HepG2 (cell line): ENCODE measurements at regions not wholly inside any gene's neighbourhood (a gene's known extent, or its start where the extent isn't known, plus 50 kb on each side); places are given as distances from the start of the nearest gene placed in this dataset.

ENCODE experiments used
- ATAC-seq: fragments of 200-7000 bp; cut with Tn5 transposase; 3 replicates; pipeline ENCODE4 v1.9.1; 2020; ENCODE audit warnings: mild to moderate bottlenecking, moderate library complexity
- BruUV-seq: library from RNA; stranded (reverse); fragments of 400-500 nt; replicated peaks from 2 replicates; lab custom pipeline; 2021; lab: Mats Ljungman, UMichigan
- CTCF ChIA-PET: fragments of 300-600 bp; formaldehyde crosslinking; extraction: SDS; loops from one replicate; lab custom pipeline; 2021; ENCODE audit warnings: low total read pairs, inconsistent platforms, low intra/inter-chr PET ratio; lab: Yijun Ruan, JAX
- POLR2A ChIA-PET: fragments of 350-600 bp; sonication (Branson Sonifier 250); formaldehyde crosslinking; loops from one replicate; lab custom pipeline; 2020; ENCODE audit warnings: antibody characterized with exemption, inconsistent platforms; lab: Yijun Ruan, JAX
- DNase-seq: peaks from one replicate; pipeline ENCODE4 v3.0.0-alpha.2; 2015; ENCODE audit warnings: low spot score
- FAIRE-seq: peaks from 3 replicates; lab custom pipeline; 2011; peaks lifted over from hg19 to GRCh38; lab: Jason Lieb, UNC
- H2AFZ ChIP-seq: one replicate; pipeline ENCODE4 v1.6.1; 2011; ENCODE audit warnings: low read length, inconsistent platforms
- H3K27ac ChIP-seq: fragments of 300-600 bp; 3 replicates; pipeline ENCODE4 v1.8.0; 2011; ENCODE audit warnings: mixed run types, mild to moderate bottlenecking, mixed read lengths, low read length, inconsistent platforms; ENCODE audit not compliant: insufficient read depth; ENCODE audit errors: extremely low read length
- H3K27me3 ChIP-seq, 2 experiments: fragments of 200-600 bp in 1 of 2; 2 replicates in 1 of 2; 3 replicates in 1 of 2; pipeline versions ENCODE4 v1.6.0 to v1.8.0; 2011; ENCODE audit warnings: low read length in 2 of 2, mild to moderate bottlenecking in 2 of 2, moderate library complexity in 2 of 2, inconsistent platforms in 1 of 2; ENCODE audit not compliant: insufficient read depth in 2 of 2, control insufficient read depth in 1 of 2
- H3K36me3 ChIP-seq, 2 experiments: fragments of 200-600 bp in 1 of 2; replicated peaks in 1 of 2; 2 replicates in 1 of 2; 3 replicates in 1 of 2; pipeline versions ENCODE4 v1.5.1 to v1.8.0; 2011; ENCODE audit warnings: low read length in 2 of 2, inconsistent platforms in 1 of 2; ENCODE audit not compliant: insufficient read depth in 2 of 2, control insufficient read depth in 1 of 2
- H3K4me1 ChIP-seq: 2 replicates; pipeline ENCODE4 v1.5.1; 2012; ENCODE audit warnings: low read length, inconsistent platforms; ENCODE audit not compliant: insufficient read depth
- H3K4me2 ChIP-seq: 2 replicates; pipeline ENCODE4 v1.6.0; 2011; ENCODE audit warnings: low read depth, low read length, inconsistent platforms
- H3K4me3 ChIP-seq, 3 experiments: fragments of 200-600 bp in 1 of 3; sonication (generic), shearing (Covaris generic) in 1 of 3; replicated peaks in 1 of 3; 2 replicates each; pipeline ENCODE4 v1.5.1; 2011 to 2016; ENCODE audit warnings: low read length in 3 of 3, inconsistent platforms in 2 of 3, low read depth in 2 of 3, mild to moderate bottlenecking in 2 of 3, control low read depth in 1 of 3, mixed read lengths in 1 of 3; ENCODE audit not compliant: insufficient read depth in 1 of 3
- H3K79me2 ChIP-seq: one replicate; pipeline ENCODE4 v1.6.1; 2011; ENCODE audit warnings: low read length, inconsistent platforms; ENCODE audit not compliant: insufficient read depth
- H3K9ac ChIP-seq: 2 replicates; pipeline ENCODE4 v1.6.0; 2011; ENCODE audit warnings: mild to moderate bottlenecking, low read depth, low read length, inconsistent platforms; ENCODE audit not compliant: insufficient read depth
- H3K9me3 ChIP-seq: 2 replicates; pipeline ENCODE4 v1.5.1; 2012; ENCODE audit warnings: mild to moderate bottlenecking, low read length
- H4K20me1 ChIP-seq: 2 replicates; pipeline ENCODE4 v1.6.0; 2011; ENCODE audit warnings: inconsistent platforms, mild to moderate bottlenecking, low read length, moderate library complexity; ENCODE audit not compliant: insufficient read depth
- AGO1 ChIP-seq: fragments of 200-400 bp; formaldehyde crosslinking; IDR thresholded peaks from 2 replicates; pipeline ENCODE4 v1.6.1; 2017; ENCODE audit warnings: mild to moderate bottlenecking, low read depth, low read length, moderate library complexity; ENCODE audit not compliant: poor library complexity, severe bottlenecking
- KLF13 ChIP-seq: sonication (generic); formaldehyde crosslinking; IDR thresholded peaks from 2 replicates; pipeline ENCODE4 v1.4.0; 2020; ENCODE audit warnings: mild to moderate bottlenecking, missing genetic modification reagents
- MED1 ChIP-seq: sonication (generic); formaldehyde crosslinking; IDR thresholded peaks from 2 replicates; pipeline ENCODE4 v1.4.0; 2020; ENCODE audit warnings: missing genetic modification reagents
- MEF2D ChIP-seq: sonication (generic); formaldehyde crosslinking; IDR thresholded peaks from 2 replicates; pipeline ENCODE4 v1.5.1; 2020; ENCODE audit warnings: mild to moderate bottlenecking, missing genetic modification reagents
- MXD4 ChIP-seq: IDR thresholded peaks from 2 replicates; pipeline ENCODE4 v1.6.1; 2016; ENCODE audit warnings: mild to moderate bottlenecking, missing biosample characterization, missing genetic modification reagents
- PHF20 ChIP-seq: sonication (generic); formaldehyde crosslinking; IDR thresholded peaks from 2 replicates; pipeline ENCODE4 v1.5.0; 2020; ENCODE audit warnings: mild to moderate bottlenecking, missing genetic modification reagents
- POLR2G ChIP-seq: fragments of 200-400 bp; formaldehyde crosslinking; IDR thresholded peaks from 2 replicates; pipeline ENCODE4 v1.6.1; 2018; ENCODE audit warnings: mild to moderate bottlenecking, low read depth, low read length, moderate library complexity
- RFX3 ChIP-seq: IDR thresholded peaks from 2 replicates; pipeline ENCODE4 v1.6.1; 2016; ENCODE audit warnings: missing biosample characterization, missing genetic modification reagents
- SCMH1 ChIP-seq: sonication (generic); formaldehyde crosslinking; IDR thresholded peaks from 2 replicates; pipeline ENCODE4 v1.9.0; 2021; ENCODE audit warnings: missing genetic modification reagents, mild to moderate bottlenecking, borderline replicate concordance
- STAG1 ChIP-seq: sonication (generic); formaldehyde crosslinking; IDR thresholded peaks from 2 replicates; pipeline ENCODE4 v1.4.0; 2020; ENCODE audit warnings: missing genetic modification reagents
- TAF1 ChIP-seq: sonication (generic); formaldehyde crosslinking; IDR thresholded peaks from 2 replicates; pipeline ENCODE4 v1.4.0; 2020; ENCODE audit warnings: missing genetic modification reagents
- ZNF160 ChIP-seq: sonication (generic); formaldehyde crosslinking; IDR thresholded peaks from 2 replicates; pipeline ENCODE4 v1.8.0; 2022; ENCODE audit warnings: mild to moderate bottlenecking, inconsistent platforms, missing genetic modification reagents
- ZNF530 ChIP-seq: sonication (generic); formaldehyde crosslinking; IDR thresholded peaks from 2 replicates; pipeline ENCODE4 v1.5.0; 2020; ENCODE audit warnings: low read depth, mild to moderate bottlenecking, missing genetic modification reagents
- WGBS: methylation state at CpG from one replicate; pipeline ENCODE4 v1.1.6; 2017; ENCODE audit warnings: low lambda C conversion rate; 5-methylcytosine and 5-hydroxymethylcytosine counted together
- in situ Hi-C: cut with HindIII; loops from 2 replicates; pipeline ENCODE4 v1.10.0; 2017; ENCODE audit warnings: low pct_unique_long_range_greater_than_20kb; ENCODE audit not compliant: extremely low pct_ligation_motif_present
- intact Hi-C: fragments of 100-400 bp; cut with micrococcal nuclease; formaldehyde crosslinking; loops from one replicate; pipeline ENCODE4 v1.10.0; 2022; ENCODE audit not compliant: unreplicated experiment
- TF ChIP-seq, protein P1 (sequence below): sonication (generic); formaldehyde crosslinking; conservative IDR thresholded peaks from 2 replicates; pipeline ENCODE4 v1.4.0; 2020; ENCODE audit warnings: mild to moderate bottlenecking, missing genetic modification reagents, moderate library complexity
- TF ChIP-seq, protein P2 (sequence below): sonication (generic); formaldehyde crosslinking; IDR thresholded peaks from 2 replicates; pipeline ENCODE4; 2020; ENCODE audit warnings: missing genetic modification reagents, mild to moderate bottlenecking, borderline replicate concordance
- TF ChIP-seq, protein P3 (sequence below): IDR thresholded peaks from 2 replicates; pipeline ENCODE4 v1.6.1; 2016; ENCODE audit warnings: low read depth
- TF ChIP-seq, protein P4 (sequence below): sonication (generic); formaldehyde crosslinking; IDR thresholded peaks from 2 replicates; pipeline ENCODE4 v1.5.0; 2020; ENCODE audit warnings: mild to moderate bottlenecking, low read depth, missing genetic modification reagents, borderline replicate concordance

DNA sequence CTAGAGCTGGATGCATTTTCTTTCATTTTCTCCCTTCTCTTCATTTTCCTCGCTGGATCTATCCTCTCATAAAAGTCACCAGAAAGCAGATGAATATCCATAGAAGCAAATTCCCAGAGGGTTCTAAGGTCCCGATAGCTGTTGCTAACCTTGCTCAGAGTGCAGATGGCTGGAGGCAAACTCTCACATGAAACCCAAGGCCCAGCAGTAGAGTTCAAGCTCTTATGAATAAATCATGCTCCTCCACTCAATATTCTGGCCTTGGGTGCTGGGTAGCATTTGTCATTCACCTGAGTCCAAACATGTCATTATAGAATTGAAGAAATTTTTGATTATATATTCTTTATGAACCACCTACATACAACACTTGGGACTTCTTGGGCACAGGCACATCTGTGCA is 539.7 kb upstream of the MARCKS start:
- FAIRE-seq, result no peak
- intact Hi-C loops, result no loop called here
- POLR2A ChIA-PET, result interaction anchor here (1.2 kb wide), 1 partner anchor 34 kb away, joined by 4 read pairs; no protein-coding TSS in a partner anchor
- H3K27ac ChIP-seq, result no peak overlapping the region
- BruUV-seq, result no TSS peak
- H3K4me3 ChIP-seq, result no peak overlapping the region
- H3K4me1 ChIP-seq, result no peaks in the 10 kb centered on the region
- no peak overlapping the region for H3K4me2 ChIP-seq
- no peak overlapping the region for H2AFZ ChIP-seq
- in situ Hi-C loops, result no loop called here
- TF ChIP-seq ZNF530, result no peak
- no peak for TF ChIP-seq KLF13 (CRISPR knock-in tag)
- TF ChIP-seq, protein P1, sequence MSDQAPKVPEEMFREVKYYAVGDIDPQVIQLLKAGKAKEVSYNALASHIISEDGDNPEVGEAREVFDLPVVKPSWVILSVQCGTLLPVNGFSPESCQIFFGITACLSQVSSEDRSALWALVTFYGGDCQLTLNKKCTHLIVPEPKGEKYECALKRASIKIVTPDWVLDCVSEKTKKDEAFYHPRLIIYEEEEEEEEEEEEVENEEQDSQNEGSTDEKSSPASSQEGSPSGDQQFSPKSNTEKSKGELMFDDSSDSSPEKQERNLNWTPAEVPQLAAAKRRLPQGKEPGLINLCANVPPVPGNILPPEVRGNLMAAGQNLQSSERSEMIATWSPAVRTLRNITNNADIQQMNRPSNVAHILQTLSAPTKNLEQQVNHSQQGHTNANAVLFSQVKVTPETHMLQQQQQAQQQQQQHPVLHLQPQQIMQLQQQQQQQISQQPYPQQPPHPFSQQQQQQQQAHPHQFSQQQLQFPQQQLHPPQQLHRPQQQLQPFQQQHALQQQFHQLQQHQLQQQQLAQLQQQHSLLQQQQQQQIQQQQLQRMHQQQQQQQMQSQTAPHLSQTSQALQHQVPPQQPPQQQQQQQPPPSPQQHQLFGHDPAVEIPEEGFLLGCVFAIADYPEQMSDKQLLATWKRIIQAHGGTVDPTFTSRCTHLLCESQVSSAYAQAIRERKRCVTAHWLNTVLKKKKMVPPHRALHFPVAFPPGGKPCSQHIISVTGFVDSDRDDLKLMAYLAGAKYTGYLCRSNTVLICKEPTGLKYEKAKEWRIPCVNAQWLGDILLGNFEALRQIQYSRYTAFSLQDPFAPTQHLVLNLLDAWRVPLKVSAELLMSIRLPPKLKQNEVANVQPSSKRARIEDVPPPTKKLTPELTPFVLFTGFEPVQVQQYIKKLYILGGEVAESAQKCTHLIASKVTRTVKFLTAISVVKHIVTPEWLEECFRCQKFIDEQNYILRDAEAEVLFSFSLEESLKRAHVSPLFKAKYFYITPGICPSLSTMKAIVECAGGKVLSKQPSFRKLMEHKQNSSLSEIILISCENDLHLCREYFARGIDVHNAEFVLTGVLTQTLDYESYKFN (CRISPR knock-in tag), result no peak
- no peak for TF ChIP-seq ZNF160
- TF ChIP-seq TAF1, result no peak
- TF ChIP-seq, protein P2, sequence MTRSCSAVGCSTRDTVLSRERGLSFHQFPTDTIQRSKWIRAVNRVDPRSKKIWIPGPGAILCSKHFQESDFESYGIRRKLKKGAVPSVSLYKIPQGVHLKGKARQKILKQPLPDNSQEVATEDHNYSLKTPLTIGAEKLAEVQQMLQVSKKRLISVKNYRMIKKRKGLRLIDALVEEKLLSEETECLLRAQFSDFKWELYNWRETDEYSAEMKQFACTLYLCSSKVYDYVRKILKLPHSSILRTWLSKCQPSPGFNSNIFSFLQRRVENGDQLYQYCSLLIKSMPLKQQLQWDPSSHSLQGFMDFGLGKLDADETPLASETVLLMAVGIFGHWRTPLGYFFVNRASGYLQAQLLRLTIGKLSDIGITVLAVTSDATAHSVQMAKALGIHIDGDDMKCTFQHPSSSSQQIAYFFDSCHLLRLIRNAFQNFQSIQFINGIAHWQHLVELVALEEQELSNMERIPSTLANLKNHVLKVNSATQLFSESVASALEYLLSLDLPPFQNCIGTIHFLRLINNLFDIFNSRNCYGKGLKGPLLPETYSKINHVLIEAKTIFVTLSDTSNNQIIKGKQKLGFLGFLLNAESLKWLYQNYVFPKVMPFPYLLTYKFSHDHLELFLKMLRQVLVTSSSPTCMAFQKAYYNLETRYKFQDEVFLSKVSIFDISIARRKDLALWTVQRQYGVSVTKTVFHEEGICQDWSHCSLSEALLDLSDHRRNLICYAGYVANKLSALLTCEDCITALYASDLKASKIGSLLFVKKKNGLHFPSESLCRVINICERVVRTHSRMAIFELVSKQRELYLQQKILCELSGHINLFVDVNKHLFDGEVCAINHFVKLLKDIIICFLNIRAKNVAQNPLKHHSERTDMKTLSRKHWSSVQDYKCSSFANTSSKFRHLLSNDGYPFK (CRISPR knock-in tag), result no peak
- no peak for TF ChIP-seq POLR2G
- no peak for TF ChIP-seq AGO1
- TF ChIP-seq SCMH1, result no peak
- no peak for TF ChIP-seq MED1 (CRISPR knock-in tag)
- TF ChIP-seq, protein P3, sequence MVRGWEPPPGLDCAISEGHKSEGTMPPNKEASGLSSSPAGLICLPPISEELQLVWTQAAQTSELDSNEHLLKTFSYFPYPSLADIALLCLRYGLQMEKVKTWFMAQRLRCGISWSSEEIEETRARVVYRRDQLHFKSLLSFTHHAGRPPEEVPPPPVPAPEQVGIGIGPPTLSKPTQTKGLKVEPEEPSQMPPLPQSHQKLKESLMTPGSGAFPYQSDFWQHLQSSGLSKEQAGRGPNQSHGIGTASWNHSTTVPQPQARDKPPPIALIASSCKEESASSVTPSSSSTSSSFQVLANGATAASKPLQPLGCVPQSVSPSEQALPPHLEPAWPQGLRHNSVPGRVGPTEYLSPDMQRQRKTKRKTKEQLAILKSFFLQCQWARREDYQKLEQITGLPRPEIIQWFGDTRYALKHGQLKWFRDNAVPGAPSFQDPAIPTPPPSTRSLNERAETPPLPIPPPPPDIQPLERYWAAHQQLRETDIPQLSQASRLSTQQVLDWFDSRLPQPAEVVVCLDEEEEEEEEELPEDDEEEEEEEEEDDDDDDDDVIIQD (CRISPR knock-in tag), result no peak
- TF ChIP-seq STAG1 (CRISPR knock-in tag), result no peak
- no peak for TF ChIP-seq MXD4 (CRISPR knock-in tag)
- TF ChIP-seq RFX3, result no peak
- TF ChIP-seq PHF20, result no peak
- TF ChIP-seq, protein P4, sequence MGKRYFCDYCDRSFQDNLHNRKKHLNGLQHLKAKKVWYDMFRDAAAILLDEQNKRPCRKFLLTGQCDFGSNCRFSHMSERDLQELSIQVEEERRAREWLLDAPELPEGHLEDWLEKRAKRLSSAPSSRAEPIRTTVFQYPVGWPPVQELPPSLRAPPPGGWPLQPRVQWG (CRISPR knock-in tag), result no peak
- no peak for TF ChIP-seq MEF2D (CRISPR knock-in tag)
- TF ChIP-seq, all 625 proteins: peak for 0
- Histone ChIP-seq H3K79me2 (no peaks in the 10 kb centered on the region), H3K27me3 (no peaks in the 10 kb centered on the region; a peak in 1 of 5 replicates), H3K9ac (no peak overlapping the region), H3K9me3 (no peaks in the 10 kb centered on the region), H4K20me1 (no peaks in the 10 kb centered on the region), H3K36me3 (no peaks in the 10 kb centered on the region)
- 87% methylated on average over 2 of the region's 2 CpGs for WGBS
- ATAC-seq (no peak), DNase-seq (no peak)
- CTCF ChIA-PET, result no interaction called here
